Gastroesophageal sphincter (tissue), 3 donors: ENCODE measurements at regions not wholly inside any gene's neighbourhood (a gene's known extent, or its start where the extent isn't known, plus 50 kb on each side); places are given as distances from the start of the nearest gene placed in this dataset.

Experiments used
- EP300 ChIP-seq: sonication (generic); formaldehyde crosslinking; IDR thresholded peaks from one replicate; pipeline ENCODE4 v1.6.1; 2017; ENCODE audit warnings: antibody characterized with exemption, mild to moderate bottlenecking
- POLR2A ChIP-seq, 2 donors: fragments of 450-650 bp; IDR thresholded peaks; one replicate each; pipeline ENCODE4 v1.6.1; 2017; ENCODE audit warnings: antibody characterized with exemption in 2 of 2, mild to moderate bottlenecking in 2 of 2, moderate library complexity in 1 of 2
- POLR2AphosphoS5 ChIP-seq: sonication (generic); formaldehyde crosslinking; IDR thresholded peaks from one replicate; pipeline ENCODE4 v1.6.1; 2017; ENCODE audit warnings: antibody characterized with exemption
- TF ChIP-seq, protein P1 (sequence below), 4 experiments: fragments of 200-600 bp in 2 of 4; fragments of 450-650 bp in 2 of 4; sonication (generic) in 1 of 4; IDR thresholded peaks; one replicate each; pipeline ENCODE4 v1.5.1; 2017 to 2019; ENCODE audit warnings: antibody characterized with exemption in 4 of 4, mild to moderate bottlenecking in 2 of 4, moderate library complexity in 2 of 4

DNA sequence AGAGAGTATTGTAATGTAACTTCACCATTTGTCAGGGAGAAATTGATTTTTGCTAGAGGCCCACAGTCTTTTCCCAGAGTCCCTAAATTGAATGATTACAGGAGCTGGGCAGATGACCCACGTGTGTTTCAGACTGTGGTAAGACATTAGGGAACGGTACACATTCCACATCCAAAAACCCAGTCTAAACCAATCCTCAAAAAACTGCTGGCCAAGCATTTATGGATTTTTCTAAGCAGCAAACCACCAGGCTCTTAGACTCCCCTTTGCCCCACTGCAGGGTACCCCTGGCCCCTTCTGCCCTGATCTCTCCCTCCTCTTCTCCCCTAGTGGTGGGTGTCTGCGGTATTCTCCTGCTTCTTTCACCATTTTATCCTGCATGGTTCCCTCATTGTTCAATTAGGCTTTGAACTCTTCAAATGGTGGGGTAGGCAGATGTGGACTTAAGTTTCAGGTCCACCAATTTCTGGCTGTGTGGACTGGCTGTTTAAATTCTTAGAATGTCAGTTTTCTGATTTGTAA lies 135.5 kb upstream of the SORCS3 start:
- no peak for TF ChIP-seq POLR2A (IDR thresholded peaks at IDR 0.05)
- TF ChIP-seq, protein P1, sequence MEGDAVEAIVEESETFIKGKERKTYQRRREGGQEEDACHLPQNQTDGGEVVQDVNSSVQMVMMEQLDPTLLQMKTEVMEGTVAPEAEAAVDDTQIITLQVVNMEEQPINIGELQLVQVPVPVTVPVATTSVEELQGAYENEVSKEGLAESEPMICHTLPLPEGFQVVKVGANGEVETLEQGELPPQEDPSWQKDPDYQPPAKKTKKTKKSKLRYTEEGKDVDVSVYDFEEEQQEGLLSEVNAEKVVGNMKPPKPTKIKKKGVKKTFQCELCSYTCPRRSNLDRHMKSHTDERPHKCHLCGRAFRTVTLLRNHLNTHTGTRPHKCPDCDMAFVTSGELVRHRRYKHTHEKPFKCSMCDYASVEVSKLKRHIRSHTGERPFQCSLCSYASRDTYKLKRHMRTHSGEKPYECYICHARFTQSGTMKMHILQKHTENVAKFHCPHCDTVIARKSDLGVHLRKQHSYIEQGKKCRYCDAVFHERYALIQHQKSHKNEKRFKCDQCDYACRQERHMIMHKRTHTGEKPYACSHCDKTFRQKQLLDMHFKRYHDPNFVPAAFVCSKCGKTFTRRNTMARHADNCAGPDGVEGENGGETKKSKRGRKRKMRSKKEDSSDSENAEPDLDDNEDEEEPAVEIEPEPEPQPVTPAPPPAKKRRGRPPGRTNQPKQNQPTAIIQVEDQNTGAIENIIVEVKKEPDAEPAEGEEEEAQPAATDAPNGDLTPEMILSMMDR (IDR thresholded peaks at IDR 0.05) = no peak
- TF ChIP-seq POLR2AphosphoS5 = no peak
- no peak for TF ChIP-seq EP300
